ENCODE measurements at regions not wholly inside any gene's neighbourhood (a gene's known extent, or its start where the extent isn't known, plus 50 kb on each side); places are given as distances from the start of the nearest gene placed in this dataset.

GRCh38 chr1:163799190-163799805 is 477.5 kb downstream of the NUF2 start:
- intact Hi-C loops (cut with micrococcal nuclease), result no loop called here

- intact Hi-C loops (cut with micrococcal nuclease), result no loop called here
Measured at GRCh38 chr1:163807331-163808049, 485.7 kb downstream of the NUF2 start.

GRCh38 chr1:163813251-163813650 is 491.5 kb downstream of the NUF2 start:
- intact Hi-C loops (cut with micrococcal nuclease), result no loop called here

- intact Hi-C loops (cut with micrococcal nuclease), result no loop called here
Measured at GRCh38 chr1:163820226-163820625, 498.5 kb downstream of the NUF2 start.

- intact Hi-C loops (cut with micrococcal nuclease), result no loop called here
Measured at GRCh38 chr1:163820766-163821165, 499.0 kb downstream of the NUF2 start.

GRCh38 chr1:163821679-163822078 is 499.9 kb downstream of the NUF2 start:
- intact Hi-C loops (cut with micrococcal nuclease), result no loop called here

GRCh38 chr1:163823017-163823416 is 501.3 kb downstream of the NUF2 start:
- intact Hi-C loops (cut with micrococcal nuclease), result no loop called here

GRCh38 chr1:163824006-163824405 is 502.3 kb downstream of the NUF2 start:
- intact Hi-C loops (cut with micrococcal nuclease), result no loop called here

- intact Hi-C loops (cut with micrococcal nuclease), result no loop called here
Measured at GRCh38 chr1:163824490-163824889, 502.7 kb downstream of the NUF2 start.

- intact Hi-C loops (cut with micrococcal nuclease), result no loop called here
Measured at GRCh38 chr1:163826500-163826899, 504.7 kb downstream of the NUF2 start.

GRCh38 chr1:163834778-163835177 is 513.0 kb downstream of the NUF2 start:
- intact Hi-C loops (cut with micrococcal nuclease), result no loop called here

GRCh38 chr1:163836481-163836880 is 514.7 kb downstream of the NUF2 start:
- intact Hi-C loops (cut with micrococcal nuclease), result no loop called here

- intact Hi-C loops (cut with micrococcal nuclease), result no loop called here
Measured at GRCh38 chr1:163837206-163837605, 515.5 kb downstream of the NUF2 start.

GRCh38 chr1:163842571-163842970 is 520.8 kb downstream of the NUF2 start:
- intact Hi-C loops (cut with micrococcal nuclease), result no loop called here

- intact Hi-C loops (cut with micrococcal nuclease), result no loop called here
Measured at GRCh38 chr1:163844459-163844858, 522.7 kb downstream of the NUF2 start.

- intact Hi-C loops (cut with micrococcal nuclease), result no loop called here
Measured at GRCh38 chr1:163845279-163845678, 523.5 kb downstream of the NUF2 start.

GRCh38 chr1:163863731-163864130 is 542.0 kb downstream of the NUF2 start:
- intact Hi-C loops (cut with micrococcal nuclease), result no loop called here

GRCh38 chr1:163864207-163864606 is 542.5 kb downstream of the NUF2 start:
- intact Hi-C loops (cut with micrococcal nuclease), result no loop called here

GRCh38 chr1:163866564-163866963 is 544.8 kb downstream of the NUF2 start:
- intact Hi-C loops (cut with micrococcal nuclease), result no loop called here

GRCh38 chr1:163870666-163871065 is 548.9 kb downstream of the NUF2 start:
- intact Hi-C loops (cut with micrococcal nuclease), result no loop called here

GRCh38 chr1:163872067-163872466 is 550.3 kb downstream of the NUF2 start:
- intact Hi-C loops (cut with micrococcal nuclease), result no loop called here

- intact Hi-C loops (cut with micrococcal nuclease), result no loop called here
Measured at GRCh38 chr1:163874070-163874469, 552.3 kb downstream of the NUF2 start.
